Activated CD8-positive, alpha-beta memory T cell treated with anti-CD3 and anti-CD28 coated beads for 24 hours (primary cell): ENCODE measurements at regions not wholly inside any gene's neighbourhood (a gene's known extent, or its start where the extent isn't known, plus 50 kb on each side); places are given as distances from the start of the nearest gene placed in this dataset.
"Not testable (repeated sequence)": the region's sequence is repeated elsewhere in the genome, so short reads cannot be mapped to it uniquely, and the experiment has no call there.

Experiments used
- DNase-seq: peaks from one replicate; pipeline ENCODE4 v3.0.0-alpha.2; 2020

DNA sequence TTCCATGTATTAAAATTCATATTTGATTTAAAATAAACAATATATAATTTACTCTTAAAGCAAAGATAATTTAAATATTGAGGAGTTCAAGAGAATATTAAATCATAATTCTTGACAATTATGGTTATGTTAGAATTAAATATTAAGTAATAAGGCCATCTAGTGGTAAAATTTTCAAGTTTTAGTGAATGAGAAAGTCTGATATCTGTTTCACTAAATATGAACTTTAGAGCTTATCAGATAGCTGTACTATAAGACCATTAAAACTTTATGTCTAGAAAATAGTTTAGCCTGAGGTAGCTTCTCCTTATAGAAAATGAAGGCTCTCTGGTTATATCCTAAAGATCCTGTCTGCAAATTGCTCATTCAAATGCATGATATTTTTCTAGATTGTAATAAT lies 152.1 kb upstream of the PRSS12 start:
- not testable (repeated sequence) for DNase-seq

DNA sequence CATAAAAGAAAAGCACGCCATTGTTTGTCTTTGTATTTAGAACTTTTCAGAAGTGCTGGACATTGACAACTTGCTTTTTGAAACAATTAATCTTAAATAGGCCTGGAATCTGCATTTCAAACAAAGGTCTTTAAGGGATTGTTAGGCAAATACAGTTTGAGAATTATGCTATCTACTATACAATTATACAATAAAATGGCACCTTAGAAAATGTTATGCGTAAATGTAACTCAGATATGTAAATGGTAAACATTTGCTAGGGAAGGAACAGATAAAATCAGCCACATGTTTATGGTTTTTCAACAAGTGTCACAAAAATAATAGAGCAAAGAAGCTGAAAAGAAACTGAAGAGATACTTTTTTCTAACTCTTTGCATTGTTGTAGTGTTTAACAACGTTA lies 152.7 kb upstream of the PRSS12 start:
- not testable (repeated sequence) for DNase-seq

DNA sequence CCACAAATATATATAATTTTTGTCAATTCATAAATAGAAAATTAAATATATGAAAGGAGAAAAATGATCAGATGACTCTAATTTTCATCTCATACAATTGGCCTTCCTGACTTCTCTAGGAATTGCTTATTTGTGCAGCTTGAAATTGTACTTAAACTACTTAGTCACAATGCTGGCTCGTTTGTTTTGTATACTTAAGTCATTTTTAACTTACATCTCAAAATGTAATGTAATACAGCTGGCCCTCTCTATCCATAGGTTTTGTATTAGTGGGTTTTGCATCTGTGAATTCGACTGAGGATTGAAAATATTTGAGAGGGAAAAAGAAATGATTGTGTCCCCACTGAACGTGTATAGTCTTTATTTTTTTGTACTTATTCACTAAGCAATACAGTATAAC lies 160.1 kb upstream of the PRSS12 start:
- DNase-seq: not testable (repeated sequence)

DNA sequence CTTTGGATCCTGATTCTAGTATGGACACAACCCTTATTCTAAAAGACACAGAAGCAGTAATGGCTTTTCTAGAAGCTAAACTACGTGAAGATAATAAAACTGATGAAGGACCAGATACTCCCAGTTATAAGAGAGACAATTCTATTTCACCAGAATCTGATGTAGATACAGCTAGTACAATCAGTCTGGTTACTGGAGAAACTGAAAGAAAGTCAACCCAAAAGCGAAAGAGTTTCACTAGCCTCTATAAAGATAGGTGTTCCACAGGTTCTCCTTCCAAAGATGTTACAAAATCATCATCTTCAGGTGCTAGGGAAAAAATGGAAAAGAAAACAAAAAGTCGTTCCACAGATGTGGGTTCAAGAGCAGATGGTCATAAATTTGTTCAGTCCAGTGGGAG lies 161.5 kb upstream of the PRSS12 start:
- not testable (repeated sequence) for DNase-seq

DNA sequence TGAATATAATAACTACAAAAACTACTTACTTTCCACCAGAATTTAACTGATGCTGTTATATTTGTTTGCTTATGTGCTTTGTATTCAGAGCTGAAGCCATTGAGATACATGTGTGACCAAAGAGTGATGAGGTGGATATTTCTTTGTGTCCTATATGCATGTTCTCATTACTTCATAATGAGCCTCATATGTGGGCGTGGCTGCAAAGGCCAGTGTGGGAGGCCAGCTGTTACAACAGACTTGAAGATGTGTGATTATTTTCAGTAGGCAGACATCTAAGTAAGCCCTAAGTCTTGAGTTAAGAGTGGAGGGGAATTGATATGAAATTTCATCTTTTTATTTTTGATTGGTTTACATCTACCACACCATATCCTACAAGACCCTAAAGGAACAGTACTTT lies 163.3 kb upstream of the PRSS12 start:
- not testable (repeated sequence) for DNase-seq

DNA sequence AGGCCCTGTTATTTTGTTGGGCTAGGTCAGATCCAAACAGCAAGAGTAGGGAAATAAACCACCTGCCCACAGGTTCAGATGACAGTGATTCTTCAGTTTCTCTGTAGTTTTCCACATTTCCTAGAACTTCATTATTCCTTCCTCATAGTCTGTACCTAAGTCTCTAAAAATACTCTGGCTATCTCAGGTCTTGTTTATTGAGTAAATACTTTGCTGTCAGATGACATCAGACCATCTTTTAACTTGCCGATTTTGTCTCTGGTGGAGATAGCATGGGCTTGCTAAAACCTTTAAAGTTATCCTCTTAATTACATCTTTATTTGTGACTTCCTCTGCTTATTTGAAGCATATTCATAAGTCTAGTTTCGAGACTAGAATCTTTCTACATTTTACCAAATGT lies 155.1 kb upstream of the METTL14 start:
- not testable (repeated sequence) for DNase-seq

DNA sequence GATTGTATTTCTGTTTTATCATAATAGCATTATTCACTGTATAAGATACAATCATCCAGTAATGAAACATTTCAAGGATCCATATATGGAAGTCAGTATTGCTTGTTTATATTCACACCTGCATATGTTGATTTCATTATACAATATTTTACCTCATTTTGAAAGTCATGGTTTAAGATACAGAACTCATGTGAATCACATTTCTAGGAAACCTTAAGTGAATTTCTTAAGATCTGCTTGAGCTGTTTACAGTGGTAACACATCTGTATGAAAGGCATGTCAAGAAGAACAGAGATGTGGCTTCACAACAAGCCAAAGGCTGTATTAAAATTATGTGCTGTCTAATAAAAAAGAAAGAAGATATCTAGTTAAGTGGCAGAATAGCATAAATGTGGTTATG lies 153.2 kb upstream of the METTL14 start:
- DNase-seq: not testable (repeated sequence)

DNA sequence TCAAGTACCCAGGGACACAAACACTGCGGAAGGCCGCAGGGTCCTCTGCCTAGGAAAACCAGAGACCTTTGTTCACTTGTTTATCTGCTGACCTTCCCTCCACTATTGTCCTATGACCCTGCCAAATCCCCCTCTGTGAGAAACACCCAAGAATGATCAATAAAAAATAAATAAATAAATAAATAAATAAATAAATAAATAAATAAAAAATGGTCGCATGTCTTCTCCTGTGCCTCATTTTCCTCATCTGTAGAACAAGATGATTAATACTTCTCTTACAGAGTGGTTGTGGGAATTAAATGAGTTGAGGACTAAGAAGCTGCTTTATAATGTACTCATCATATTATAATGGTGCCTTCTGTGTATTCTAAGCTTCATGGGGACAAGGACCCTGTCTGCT lies 149.4 kb upstream of the METTL14 start:
- not testable (repeated sequence) for DNase-seq

DNA sequence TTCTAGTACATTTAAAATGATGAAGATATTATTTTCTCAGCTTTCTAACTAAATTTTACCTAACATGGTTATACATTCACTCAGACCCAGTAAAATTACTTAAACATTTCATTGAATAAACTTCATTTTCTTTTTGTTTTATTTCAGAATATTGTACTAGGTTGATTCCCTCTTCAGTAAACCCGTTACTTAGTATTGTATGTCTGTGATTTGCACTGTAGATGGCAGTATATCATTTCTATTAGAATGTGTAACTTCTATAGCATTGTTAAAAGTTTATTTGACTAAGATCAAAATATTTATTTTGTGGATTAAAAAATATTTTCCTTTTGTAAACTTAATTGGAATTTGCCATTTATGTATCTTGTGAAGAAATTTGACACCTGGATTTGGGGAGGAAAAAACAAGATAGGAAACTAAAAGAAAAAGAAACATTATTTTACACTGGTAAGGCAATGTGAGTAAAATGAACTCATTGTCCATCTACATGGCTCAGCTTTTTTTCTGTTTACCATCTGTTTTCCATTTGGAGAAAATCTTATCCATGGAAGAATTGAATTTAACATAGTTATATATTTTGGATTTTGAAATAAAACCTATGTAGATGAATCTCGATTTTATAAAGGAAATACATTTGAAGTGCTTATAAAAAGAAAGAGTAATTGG lies 145.6 kb upstream of the METTL14 start:
- not testable (repeated sequence) for DNase-seq

DNA sequence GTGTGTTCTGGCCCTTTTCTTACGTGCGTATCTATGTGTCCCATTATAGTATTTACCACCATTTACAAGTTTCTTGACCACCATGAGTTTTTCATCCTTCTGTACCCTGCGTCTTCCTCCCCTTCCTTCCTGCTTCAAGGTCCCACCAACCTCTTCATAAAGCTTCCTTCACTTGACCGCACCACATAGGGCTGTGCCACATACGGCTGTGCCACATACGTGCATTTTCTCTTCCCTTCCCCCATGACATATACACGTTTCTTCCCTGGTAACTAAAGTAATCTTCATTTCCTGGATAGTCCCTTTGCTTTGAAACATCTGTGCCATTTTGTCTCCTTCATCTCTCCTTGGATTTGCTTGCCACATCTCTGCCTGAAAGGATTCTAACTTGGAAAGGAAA lies 128.6 kb upstream of the METTL14 start:
- not testable (repeated sequence) for DNase-seq

DNA sequence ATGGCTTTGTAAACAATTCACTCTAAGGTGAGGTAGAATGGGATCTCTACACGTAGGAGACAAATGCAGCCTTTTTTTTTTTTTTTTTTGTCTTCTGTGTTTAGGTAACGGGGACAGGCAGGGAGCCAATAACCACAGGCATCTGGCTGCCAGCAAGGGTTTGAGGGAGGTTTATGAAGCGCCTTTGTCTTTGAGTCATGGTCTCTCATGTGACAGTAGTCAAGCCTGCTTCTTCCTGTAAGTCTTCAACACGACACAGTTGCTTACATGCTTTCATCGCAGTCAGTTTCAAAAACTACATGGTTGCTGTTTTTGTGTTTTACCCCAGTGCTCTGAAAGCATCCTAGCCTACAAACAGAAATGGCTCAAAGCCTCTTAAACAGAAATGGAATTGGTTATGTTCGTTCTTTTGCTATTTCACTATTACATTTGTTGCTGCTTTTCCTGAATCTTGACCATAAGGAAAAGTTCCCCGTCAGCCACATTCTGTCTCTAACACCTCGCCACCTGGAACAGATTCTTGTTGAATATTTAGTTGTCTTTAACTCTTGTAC lies 127.8 kb upstream of the METTL14 start:
- DNase-seq: no peak

DNA sequence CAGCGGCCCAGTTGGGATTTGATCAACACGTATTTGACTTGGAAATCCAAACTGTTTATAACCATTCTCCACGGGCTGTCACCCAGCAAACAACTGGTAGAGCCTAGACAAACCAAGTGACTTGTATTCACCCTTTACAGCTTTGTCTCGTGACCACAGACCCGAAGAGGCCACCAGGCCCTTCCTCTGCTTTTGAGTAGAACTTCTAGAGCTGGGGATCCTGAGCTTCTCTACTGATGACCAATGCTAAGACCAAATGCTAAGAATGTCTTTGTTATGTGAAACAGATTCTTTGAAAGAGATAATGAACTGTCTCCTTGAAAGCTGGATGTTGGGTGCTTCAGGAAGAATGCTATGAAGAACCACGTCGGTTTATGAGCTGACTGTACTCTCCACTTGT lies 127.0 kb upstream of the METTL14 start:
- DNase-seq: not testable (repeated sequence)

DNA sequence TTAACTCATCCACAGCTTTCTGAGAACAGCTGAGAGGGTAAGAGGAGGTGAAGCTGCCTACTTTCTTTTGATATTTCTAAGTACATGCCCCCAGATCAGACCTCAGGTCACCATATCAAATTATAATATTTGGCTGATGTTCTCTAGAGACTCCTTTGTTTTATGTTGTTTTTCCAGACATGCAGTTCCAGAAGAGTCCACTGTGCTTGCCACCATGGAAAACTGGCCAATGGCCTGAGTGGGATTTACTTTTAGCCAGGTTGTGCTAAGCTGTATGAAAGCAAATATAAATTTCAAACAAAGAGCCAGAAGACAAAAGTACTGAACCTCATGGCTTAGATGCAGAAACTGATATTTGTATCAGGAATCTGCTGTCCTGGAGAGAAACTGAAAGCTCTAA lies 123.6 kb upstream of the METTL14 start:
- DNase-seq: not testable (repeated sequence)

DNA sequence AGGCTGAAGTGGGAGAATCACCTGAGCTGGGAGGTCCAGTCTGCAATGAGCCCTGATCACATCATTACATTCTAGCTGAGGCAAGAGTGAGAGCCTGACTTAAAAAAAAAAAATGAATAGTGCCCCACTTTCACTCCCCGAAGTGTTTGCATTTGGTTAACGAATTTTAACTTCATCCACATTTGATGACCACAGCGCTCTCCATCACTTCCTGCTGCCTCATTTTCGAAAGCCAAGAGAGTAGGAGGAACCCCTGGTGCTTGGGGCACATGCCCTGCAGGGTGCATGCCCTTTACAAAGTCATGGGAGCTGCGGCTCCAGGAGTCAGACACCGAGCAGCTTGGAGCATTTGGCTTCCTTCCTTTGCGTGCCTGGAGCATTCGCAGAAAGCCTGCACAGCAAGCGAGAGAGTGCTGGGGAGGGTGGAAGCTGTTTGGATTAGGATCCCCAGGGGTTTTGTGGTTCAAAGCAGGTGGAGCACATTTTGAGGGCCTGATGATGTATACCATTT lies 119.1 kb upstream of the METTL14 start:
- not testable (repeated sequence) for DNase-seq

DNA sequence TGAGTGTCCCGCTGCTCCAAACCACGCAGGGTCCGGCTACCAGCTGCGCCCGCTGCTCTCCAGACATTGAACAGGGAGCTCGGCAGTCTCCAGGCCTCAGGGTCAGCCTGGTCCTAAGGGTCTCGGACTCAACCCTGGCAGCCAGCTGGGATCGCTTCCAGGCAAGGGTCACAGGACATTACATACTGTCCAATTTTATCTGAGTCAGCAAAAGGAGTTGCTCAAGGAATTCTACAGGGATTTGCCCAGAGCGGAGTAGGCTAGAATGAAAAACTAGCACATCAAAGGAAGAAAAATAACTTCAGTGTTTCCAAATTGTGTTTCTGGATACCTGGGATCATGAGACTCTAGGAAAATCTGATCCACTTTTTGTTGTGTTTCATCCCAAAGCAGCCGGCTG lies 112.2 kb upstream of the METTL14 start:
- DNase-seq: not testable (repeated sequence)

DNA sequence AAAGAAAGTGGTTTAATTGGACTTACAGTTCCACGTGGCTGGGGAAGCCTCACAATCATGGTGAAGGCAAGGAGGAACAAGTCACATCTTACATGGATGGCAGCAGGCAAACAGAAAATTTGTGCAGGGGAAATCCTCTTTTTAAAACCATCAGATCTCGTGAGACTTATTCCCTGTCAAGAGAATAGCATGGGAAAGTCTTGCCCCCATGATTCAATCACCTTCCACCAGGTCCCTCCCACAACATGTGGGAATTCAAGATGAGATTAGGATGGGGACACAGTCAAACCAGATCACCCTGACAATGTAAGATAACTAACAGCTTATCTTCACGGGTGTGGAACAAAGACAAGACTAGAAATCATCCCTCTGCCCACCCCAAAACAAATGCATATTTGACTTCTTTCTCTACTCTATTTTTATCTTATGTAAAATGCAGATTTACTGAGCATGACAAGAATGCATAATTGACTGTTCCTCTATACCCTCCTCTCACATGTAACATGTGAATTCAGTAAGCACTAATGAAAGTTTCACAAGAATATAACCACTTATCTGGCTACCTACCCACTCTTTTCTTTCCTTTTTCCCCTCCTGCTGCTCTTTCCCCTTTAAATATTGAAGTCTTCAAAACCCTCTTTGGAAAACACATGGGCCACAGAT lies 110.8 kb upstream of the METTL14 start:
- not testable (repeated sequence) for DNase-seq

DNA sequence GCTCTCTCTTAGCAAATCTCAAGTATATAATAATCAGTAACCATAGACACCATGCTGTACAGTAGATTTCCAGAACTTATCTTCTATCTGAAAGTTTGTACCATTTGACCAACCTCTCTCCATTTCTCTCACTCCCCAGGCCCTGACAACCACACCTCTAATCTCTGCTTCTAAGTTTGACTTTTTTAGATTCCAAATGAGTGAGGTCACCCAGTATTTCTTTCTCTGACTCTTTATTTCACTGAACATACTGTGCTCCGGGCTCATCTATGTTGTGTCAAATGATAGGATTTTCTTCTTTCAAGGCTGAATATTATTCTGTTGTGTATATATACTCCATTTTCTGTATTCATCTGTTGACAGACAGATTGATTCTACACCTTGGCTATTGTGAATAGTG lies 110.1 kb upstream of the METTL14 start:
- not testable (repeated sequence) for DNase-seq

DNA sequence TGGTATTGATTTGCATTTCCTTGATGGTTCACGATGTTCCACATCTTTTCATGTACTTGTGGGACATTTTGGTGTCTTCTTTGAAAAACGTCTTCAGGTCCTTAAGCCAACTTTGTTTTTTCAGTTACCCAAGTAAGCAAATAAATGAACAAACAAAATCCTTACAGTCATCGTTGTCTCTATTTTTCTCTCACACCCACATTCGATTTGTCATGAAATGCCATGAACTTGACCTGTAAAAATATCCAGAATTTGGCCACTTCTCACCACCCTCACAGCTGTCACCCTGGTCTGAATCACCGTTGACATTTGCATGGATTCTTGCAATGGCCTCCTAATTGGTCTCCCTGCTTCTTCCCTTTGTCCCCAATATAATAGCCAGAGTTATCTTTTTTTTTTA lies 109.5 kb upstream of the METTL14 start:
- DNase-seq: not testable (repeated sequence)

DNA sequence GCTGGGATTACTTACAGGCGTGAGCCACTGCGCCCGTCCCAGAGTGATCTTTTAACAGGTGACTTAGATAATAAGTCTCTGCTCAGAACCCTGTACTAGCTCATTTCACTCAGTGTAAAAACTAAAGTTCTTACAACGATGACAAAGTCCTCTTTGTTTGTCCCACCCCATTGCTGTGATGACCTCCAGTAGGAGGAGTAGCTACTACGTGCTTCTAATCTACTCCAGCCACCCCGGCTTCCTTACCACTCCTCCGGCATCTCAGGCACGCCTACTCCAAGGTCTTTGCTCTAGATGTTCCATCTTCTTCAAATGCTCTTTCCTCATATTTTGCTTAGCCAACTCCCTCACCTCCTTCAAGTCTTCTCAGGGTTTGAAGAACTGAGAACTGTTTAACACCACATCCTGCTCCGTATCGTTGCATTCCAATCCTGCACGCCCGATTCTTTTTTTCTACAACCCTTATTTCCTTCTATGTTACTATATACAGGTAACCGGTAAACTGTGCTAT lies 108.4 kb upstream of the METTL14 start:
- DNase-seq: not testable (repeated sequence)

DNA sequence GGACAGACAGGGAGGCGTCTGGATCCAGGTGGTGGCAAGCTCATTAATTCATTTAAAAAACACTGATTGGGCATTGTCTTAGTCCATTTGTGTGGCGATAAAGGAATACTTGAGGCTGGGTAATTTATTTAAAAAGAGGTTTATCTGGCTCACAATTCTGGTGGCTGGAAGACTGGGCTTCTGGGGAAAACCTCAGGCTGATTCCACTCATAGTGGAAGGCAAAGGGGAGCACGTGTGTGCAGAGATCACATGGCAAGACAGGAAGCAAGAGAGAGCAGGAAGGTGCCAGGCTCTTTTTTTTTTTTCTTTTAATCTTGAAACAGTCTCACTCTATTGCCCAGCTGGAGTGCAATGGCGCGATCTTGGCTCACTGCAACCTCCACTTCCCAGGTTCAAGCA lies 100.2 kb upstream of the METTL14 start:
- DNase-seq: no peak

DNA sequence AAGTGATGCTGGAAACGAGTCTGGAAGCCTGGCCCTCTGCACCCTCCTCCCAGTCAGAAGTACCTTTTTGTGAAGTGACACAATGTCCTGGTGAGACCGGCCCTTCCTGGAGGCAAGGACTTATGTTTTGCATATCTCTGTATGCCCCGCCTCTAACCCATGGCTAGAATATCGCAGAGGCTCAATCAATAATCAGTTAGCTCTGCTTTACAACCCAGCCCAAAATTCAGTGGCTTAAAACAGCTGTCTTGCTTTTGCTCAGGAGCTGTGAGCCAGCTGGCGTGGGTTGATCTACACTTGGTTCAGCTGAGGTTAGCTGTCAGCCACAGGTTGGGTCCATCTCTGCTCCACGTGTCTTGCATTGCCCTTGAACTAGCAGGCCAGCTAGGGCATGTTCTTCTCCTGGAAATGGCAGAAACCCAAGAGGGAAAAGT lies 98.8 kb upstream of the METTL14 start:
- no peak for DNase-seq

DNA sequence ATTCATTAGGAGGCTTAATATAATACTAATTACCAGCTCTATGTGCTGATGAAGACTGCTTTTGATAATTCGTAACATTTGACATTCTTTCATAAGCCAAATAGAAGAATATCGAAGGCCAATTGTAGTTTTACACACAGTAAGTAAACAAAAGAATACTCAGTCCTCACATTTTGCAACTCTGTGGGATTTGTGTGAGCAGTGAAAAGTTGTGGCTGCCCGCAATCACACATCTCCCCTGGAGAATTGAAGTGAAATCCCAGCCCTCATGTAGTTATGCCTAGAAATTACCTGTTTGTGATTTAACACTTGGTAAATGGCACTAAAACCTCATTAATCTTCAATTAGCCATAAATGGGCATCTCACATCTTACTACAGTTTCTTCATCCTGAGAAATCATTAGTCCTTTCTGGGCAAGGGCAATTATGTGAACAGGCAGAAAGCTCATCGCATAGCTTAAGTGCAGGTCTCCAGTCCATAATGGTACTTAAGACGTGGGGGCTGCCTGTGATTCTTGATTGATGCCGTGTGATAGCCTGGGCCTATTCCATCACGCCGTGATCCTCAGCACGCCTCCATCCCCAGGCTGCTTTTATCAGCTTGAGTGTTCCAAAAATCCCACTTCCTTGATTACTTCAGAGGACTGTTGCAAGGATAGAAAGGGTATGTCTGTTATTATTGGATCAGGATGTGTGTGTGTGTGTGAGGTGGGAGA lies 97.9 kb upstream of the METTL14 start:
- DNase-seq: no peak

DNA sequence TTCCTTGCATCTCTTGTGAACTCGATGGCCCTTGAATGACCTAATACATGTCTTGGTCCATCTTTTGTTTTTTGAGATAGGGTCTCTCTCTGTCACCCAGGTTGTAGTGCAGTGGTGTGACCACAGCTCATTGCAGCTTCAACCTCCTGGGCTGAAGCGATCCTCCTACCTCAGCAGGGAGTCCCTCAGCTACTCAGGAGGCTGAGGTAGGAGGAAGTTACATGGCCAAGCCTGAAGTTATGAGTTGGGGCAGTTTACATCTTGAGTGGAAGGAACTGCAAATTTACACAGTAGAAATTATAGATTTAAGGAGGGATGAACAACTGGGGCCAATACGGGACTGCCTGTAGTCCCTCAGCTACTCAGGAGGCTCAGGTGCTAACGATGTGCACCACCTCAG lies 97.2 kb upstream of the METTL14 start:
- DNase-seq: no peak
